HepG2 (cell line): ENCODE measurements at regions not wholly inside any gene's neighbourhood (a gene's known extent, or its start where the extent isn't known, plus 50 kb on each side); places are given as distances from the start of the nearest gene placed in this dataset.

Experiments used
- ATAC-seq: fragments of 200-7000 bp; cut with Tn5 transposase; 3 replicates; pipeline ENCODE4 v1.9.1; 2020; ENCODE audit warnings: mild to moderate bottlenecking, moderate library complexity
- BruUV-seq: library from RNA; stranded (reverse); fragments of 400-500 nt; replicated peaks from 2 replicates; lab custom pipeline; 2021; lab: Mats Ljungman, UMichigan
- CTCF ChIA-PET: fragments of 300-600 bp; formaldehyde crosslinking; extraction: SDS; loops from one replicate; lab custom pipeline; 2021; ENCODE audit warnings: low total read pairs, inconsistent platforms, low intra/inter-chr PET ratio; lab: Yijun Ruan, JAX
- POLR2A ChIA-PET: fragments of 350-600 bp; sonication (Branson Sonifier 250); formaldehyde crosslinking; loops from one replicate; lab custom pipeline; 2020; ENCODE audit warnings: antibody characterized with exemption, inconsistent platforms; lab: Yijun Ruan, JAX
- DNase-seq: peaks from one replicate; pipeline ENCODE4 v3.0.0-alpha.2; 2015; ENCODE audit warnings: low spot score
- FAIRE-seq: peaks from 3 replicates; lab custom pipeline; 2011; peaks lifted over from hg19 to GRCh38; lab: Jason Lieb, UNC
- H2AFZ ChIP-seq: one replicate; pipeline ENCODE4 v1.6.1; 2011; ENCODE audit warnings: low read length, inconsistent platforms
- H3K27ac ChIP-seq: fragments of 300-600 bp; 3 replicates; pipeline ENCODE4 v1.8.0; 2011; ENCODE audit warnings: mixed run types, mild to moderate bottlenecking, mixed read lengths, low read length, inconsistent platforms; ENCODE audit not compliant: insufficient read depth; ENCODE audit errors: extremely low read length
- H3K27me3 ChIP-seq, 2 experiments: fragments of 200-600 bp in 1 of 2; 2 replicates in 1 of 2; 3 replicates in 1 of 2; pipeline versions ENCODE4 v1.6.0 to v1.8.0; 2011; ENCODE audit warnings: low read length in 2 of 2, mild to moderate bottlenecking in 2 of 2, moderate library complexity in 2 of 2, inconsistent platforms in 1 of 2; ENCODE audit not compliant: insufficient read depth in 2 of 2, control insufficient read depth in 1 of 2
- H3K36me3 ChIP-seq, 2 experiments: fragments of 200-600 bp in 1 of 2; replicated peaks in 1 of 2; 2 replicates in 1 of 2; 3 replicates in 1 of 2; pipeline versions ENCODE4 v1.5.1 to v1.8.0; 2011; ENCODE audit warnings: low read length in 2 of 2, inconsistent platforms in 1 of 2; ENCODE audit not compliant: insufficient read depth in 2 of 2, control insufficient read depth in 1 of 2
- H3K4me1 ChIP-seq: 2 replicates; pipeline ENCODE4 v1.5.1; 2012; ENCODE audit warnings: low read length, inconsistent platforms; ENCODE audit not compliant: insufficient read depth
- H3K4me2 ChIP-seq: 2 replicates; pipeline ENCODE4 v1.6.0; 2011; ENCODE audit warnings: low read depth, low read length, inconsistent platforms
- H3K4me3 ChIP-seq, 3 experiments: fragments of 200-600 bp in 1 of 3; sonication (generic), shearing (Covaris generic) in 1 of 3; replicated peaks in 1 of 3; 2 replicates each; pipeline ENCODE4 v1.5.1; 2011 to 2016; ENCODE audit warnings: low read length in 3 of 3, inconsistent platforms in 2 of 3, low read depth in 2 of 3, mild to moderate bottlenecking in 2 of 3, control low read depth in 1 of 3, mixed read lengths in 1 of 3; ENCODE audit not compliant: insufficient read depth in 1 of 3
- H3K79me2 ChIP-seq: one replicate; pipeline ENCODE4 v1.6.1; 2011; ENCODE audit warnings: low read length, inconsistent platforms; ENCODE audit not compliant: insufficient read depth
- H3K9ac ChIP-seq: 2 replicates; pipeline ENCODE4 v1.6.0; 2011; ENCODE audit warnings: mild to moderate bottlenecking, low read depth, low read length, inconsistent platforms; ENCODE audit not compliant: insufficient read depth
- H3K9me3 ChIP-seq: 2 replicates; pipeline ENCODE4 v1.5.1; 2012; ENCODE audit warnings: mild to moderate bottlenecking, low read length
- H4K20me1 ChIP-seq: 2 replicates; pipeline ENCODE4 v1.6.0; 2011; ENCODE audit warnings: inconsistent platforms, mild to moderate bottlenecking, low read length, moderate library complexity; ENCODE audit not compliant: insufficient read depth
- CEBPB ChIP-seq: IDR thresholded peaks from 2 replicates; pipeline ENCODE4 v1.6.1; 2011; ENCODE audit warnings: low read depth, low read length, improper control_type of control experiment, borderline replicate concordance
- FOXJ3 ChIP-seq: sonication (generic); formaldehyde crosslinking; IDR thresholded peaks from 2 replicates; pipeline ENCODE4 v1.4.0; 2020; ENCODE audit warnings: missing genetic modification reagents, mild to moderate bottlenecking, borderline replicate concordance
- FOXO4 ChIP-seq: sonication (generic); formaldehyde crosslinking; conservative IDR thresholded peaks from 2 replicates; pipeline ENCODE4 v1.8.1; 2023; ENCODE audit warnings: missing genetic modification reagents
- MEIS1 ChIP-seq: sonication (generic); formaldehyde crosslinking; IDR thresholded peaks from 2 replicates; pipeline ENCODE4 v1.9.0; 2021; ENCODE audit warnings: mild to moderate bottlenecking, missing genetic modification reagents, moderate library complexity, borderline replicate concordance
- REPIN1 ChIP-seq: sonication (generic); formaldehyde crosslinking; IDR thresholded peaks from 2 replicates; pipeline ENCODE4 v1.8.0; 2022; ENCODE audit warnings: missing genetic modification reagents, low read depth, mild to moderate bottlenecking, borderline replicate concordance
- TBX2 ChIP-seq: sonication (generic); formaldehyde crosslinking; IDR thresholded peaks from 2 replicates; pipeline ENCODE4 v1.5.0; 2020; ENCODE audit warnings: missing genetic modification reagents, mild to moderate bottlenecking, borderline replicate concordance
- TMF1 ChIP-seq: sonication (generic); formaldehyde crosslinking; IDR thresholded peaks from 2 replicates; pipeline ENCODE4 v1.8.1; 2022; ENCODE audit warnings: low read depth, missing genetic modification reagents
- ZBTB49 ChIP-seq: sonication (generic); formaldehyde crosslinking; IDR thresholded peaks from 2 replicates; pipeline ENCODE4 v1.4.0; 2020; ENCODE audit warnings: missing genetic modification reagents, borderline replicate concordance
- ZFAT ChIP-seq: sonication (generic); formaldehyde crosslinking; conservative IDR thresholded peaks from 2 replicates; pipeline ENCODE4 v1.8.1; 2023; ENCODE audit warnings: missing genetic modification reagents, inconsistent platforms
- ZFP1 ChIP-seq: IDR thresholded peaks from 2 replicates; pipeline ENCODE4 v1.6.1; 2016
- ZNF746 ChIP-seq: sonication (generic); formaldehyde crosslinking; IDR thresholded peaks from 2 replicates; pipeline ENCODE4 v1.8.0; 2022; ENCODE audit warnings: mild to moderate bottlenecking, missing genetic modification reagents
- WGBS: methylation state at CpG from one replicate; pipeline ENCODE4 v1.1.6; 2017; ENCODE audit warnings: low lambda C conversion rate; 5-methylcytosine and 5-hydroxymethylcytosine counted together
- in situ Hi-C: cut with HindIII; loops from 2 replicates; pipeline ENCODE4 v1.10.0; 2017; ENCODE audit warnings: low pct_unique_long_range_greater_than_20kb; ENCODE audit not compliant: extremely low pct_ligation_motif_present
- intact Hi-C: fragments of 100-400 bp; cut with micrococcal nuclease; formaldehyde crosslinking; loops from one replicate; pipeline ENCODE4 v1.10.0; 2022; ENCODE audit not compliant: unreplicated experiment
- TF ChIP-seq, protein P1 (sequence below): sonication (generic); formaldehyde crosslinking; IDR thresholded peaks from 2 replicates; pipeline ENCODE4 v1.5.1; 2020; ENCODE audit warnings: mild to moderate bottlenecking, missing genetic modification reagents, moderate library complexity
- TF ChIP-seq, protein P2 (sequence below): sonication (generic); formaldehyde crosslinking; IDR thresholded peaks from 2 replicates; pipeline ENCODE4 v1.9.0; 2022; ENCODE audit warnings: missing genetic modification reagents, mild to moderate bottlenecking, borderline replicate concordance

- TF ChIP-seq, protein P1, sequence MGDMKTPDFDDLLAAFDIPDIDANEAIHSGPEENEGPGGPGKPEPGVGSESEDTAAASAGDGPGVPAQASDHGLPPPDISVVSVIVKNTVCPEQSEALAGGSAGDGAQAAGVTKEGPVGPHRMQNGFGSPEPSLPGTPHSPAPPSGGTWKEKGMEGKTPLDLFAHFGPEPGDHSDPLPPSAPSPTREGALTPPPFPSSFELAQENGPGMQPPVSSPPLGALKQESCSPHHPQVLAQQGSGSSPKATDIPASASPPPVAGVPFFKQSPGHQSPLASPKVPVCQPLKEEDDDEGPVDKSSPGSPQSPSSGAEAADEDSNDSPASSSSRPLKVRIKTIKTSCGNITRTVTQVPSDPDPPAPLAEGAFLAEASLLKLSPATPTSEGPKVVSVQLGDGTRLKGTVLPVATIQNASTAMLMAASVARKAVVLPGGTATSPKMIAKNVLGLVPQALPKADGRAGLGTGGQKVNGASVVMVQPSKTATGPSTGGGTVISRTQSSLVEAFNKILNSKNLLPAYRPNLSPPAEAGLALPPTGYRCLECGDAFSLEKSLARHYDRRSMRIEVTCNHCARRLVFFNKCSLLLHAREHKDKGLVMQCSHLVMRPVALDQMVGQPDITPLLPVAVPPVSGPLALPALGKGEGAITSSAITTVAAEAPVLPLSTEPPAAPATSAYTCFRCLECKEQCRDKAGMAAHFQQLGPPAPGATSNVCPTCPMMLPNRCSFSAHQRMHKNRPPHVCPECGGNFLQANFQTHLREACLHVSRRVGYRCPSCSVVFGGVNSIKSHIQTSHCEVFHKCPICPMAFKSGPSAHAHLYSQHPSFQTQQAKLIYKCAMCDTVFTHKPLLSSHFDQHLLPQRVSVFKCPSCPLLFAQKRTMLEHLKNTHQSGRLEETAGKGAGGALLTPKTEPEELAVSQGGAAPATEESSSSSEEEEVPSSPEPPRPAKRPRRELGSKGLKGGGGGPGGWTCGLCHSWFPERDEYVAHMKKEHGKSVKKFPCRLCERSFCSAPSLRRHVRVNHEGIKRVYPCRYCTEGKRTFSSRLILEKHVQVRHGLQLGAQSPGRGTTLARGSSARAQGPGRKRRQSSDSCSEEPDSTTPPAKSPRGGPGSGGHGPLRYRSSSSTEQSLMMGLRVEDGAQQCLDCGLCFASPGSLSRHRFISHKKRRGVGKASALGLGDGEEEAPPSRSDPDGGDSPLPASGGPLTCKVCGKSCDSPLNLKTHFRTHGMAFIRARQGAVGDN (CRISPR knock-in tag) = no peak
- no peak for TF ChIP-seq REPIN1 (CRISPR knock-in tag)
- no peak for TF ChIP-seq CEBPB
- TF ChIP-seq FOXO4 = no peak
- TF ChIP-seq TBX2 = no peak
- no peak for TF ChIP-seq TMF1
- no peak for TF ChIP-seq MEIS1 (CRISPR knock-in tag)
These were observed 129.4 kb downstream of the NUDT12 start (continued) for GRCh38 chr5:103433211-103433610.

GRCh38 chr5:103428923-103429322 lies 133.7 kb downstream of the NUDT12 start:
- Histone ChIP-seq H3K4me2 (no peak overlapping the region), H3K27me3 (no peaks in the 10 kb centered on the region), H4K20me1 (no peaks in the 10 kb centered on the region), H3K9ac (no peak overlapping the region), H3K9me3 (no peaks in the 10 kb centered on the region), H3K4me1 (peaks cover 5% of the 10 kb centered on the region; the same call in 1 of the 2 replicates), H2AFZ (no peak overlapping the region), H3K27ac (no peak overlapping the region), H3K4me3 (no peak overlapping the region), H3K79me2 (no peaks in the 10 kb centered on the region), H3K36me3 (no peaks in the 10 kb centered on the region)
- POLR2A ChIA-PET = no interaction called here
- 6% methylated on average over 2 of the region's 2 CpGs for WGBS
- no peak for FAIRE-seq
- ATAC-seq = no peak
- CTCF ChIA-PET = no interaction called here
- in situ Hi-C loops = no loop called here
- BruUV-seq = no TSS peak
- intact Hi-C loops = no loop called here
- no peak for DNase-seq
- TF ChIP-seq ZNF746 = no peak
- TF ChIP-seq ZBTB49 (CRISPR knock-in tag) = no peak
- TF ChIP-seq, protein P2, sequence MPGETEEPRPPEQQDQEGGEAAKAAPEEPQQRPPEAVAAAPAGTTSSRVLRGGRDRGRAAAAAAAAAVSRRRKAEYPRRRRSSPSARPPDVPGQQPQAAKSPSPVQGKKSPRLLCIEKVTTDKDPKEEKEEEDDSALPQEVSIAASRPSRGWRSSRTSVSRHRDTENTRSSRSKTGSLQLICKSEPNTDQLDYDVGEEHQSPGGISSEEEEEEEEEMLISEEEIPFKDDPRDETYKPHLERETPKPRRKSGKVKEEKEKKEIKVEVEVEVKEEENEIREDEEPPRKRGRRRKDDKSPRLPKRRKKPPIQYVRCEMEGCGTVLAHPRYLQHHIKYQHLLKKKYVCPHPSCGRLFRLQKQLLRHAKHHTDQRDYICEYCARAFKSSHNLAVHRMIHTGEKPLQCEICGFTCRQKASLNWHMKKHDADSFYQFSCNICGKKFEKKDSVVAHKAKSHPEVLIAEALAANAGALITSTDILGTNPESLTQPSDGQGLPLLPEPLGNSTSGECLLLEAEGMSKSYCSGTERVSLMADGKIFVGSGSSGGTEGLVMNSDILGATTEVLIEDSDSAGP = no peak
- TF ChIP-seq FOXJ3 (CRISPR knock-in tag) = no peak
- no peak for TF ChIP-seq ZFP1 (CRISPR knock-in tag)
- TF ChIP-seq ZFAT (CRISPR knock-in tag) = no peak
